ENCODE measurements at regions not wholly inside any gene's neighbourhood (a gene's known extent, or its start where the extent isn't known, plus 50 kb on each side); places are given as distances from the start of the nearest gene placed in this dataset.
"Not testable (repeated sequence)": the region's sequence is repeated elsewhere in the genome, so short reads cannot be mapped to it uniquely, and the experiment has no call there.

- no peak for DNase-seq (ENCODE audit: low spot score)
- TF ChIP-seq, protein P1, sequence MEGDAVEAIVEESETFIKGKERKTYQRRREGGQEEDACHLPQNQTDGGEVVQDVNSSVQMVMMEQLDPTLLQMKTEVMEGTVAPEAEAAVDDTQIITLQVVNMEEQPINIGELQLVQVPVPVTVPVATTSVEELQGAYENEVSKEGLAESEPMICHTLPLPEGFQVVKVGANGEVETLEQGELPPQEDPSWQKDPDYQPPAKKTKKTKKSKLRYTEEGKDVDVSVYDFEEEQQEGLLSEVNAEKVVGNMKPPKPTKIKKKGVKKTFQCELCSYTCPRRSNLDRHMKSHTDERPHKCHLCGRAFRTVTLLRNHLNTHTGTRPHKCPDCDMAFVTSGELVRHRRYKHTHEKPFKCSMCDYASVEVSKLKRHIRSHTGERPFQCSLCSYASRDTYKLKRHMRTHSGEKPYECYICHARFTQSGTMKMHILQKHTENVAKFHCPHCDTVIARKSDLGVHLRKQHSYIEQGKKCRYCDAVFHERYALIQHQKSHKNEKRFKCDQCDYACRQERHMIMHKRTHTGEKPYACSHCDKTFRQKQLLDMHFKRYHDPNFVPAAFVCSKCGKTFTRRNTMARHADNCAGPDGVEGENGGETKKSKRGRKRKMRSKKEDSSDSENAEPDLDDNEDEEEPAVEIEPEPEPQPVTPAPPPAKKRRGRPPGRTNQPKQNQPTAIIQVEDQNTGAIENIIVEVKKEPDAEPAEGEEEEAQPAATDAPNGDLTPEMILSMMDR (IDR thresholded peaks at IDR 0.05; ENCODE audit: extremely low read depth, insufficient read depth, missing control alignments) = no peak
- in situ Hi-C loops (cut with MboI; ENCODE audit: low pct_unique_long_range_greater_than_20kb, low sequenced_read_pairs, unreplicated experiment) = no loop called here
Observed at GRCh38 chr1:96464066-96464465, 257.5 kb upstream of the PTBP2 start.

DNA sequence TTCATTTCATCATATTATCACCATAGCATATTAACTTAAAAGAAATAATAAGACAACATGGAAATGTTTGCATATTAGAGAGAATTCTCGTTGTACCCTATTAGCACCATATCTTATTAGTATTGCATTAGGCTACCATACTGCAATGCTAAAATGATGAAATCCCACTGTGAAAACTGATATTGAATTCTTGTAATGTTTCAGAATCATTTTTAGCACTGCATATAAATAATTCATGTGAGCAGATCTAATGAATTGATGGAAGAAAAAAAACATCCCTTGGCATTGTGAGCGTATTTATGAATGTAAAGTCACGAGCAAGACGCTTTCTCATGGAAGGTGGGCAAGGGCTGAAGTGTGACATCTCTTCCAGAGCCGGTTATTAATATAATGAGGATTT, 257.1 kb upstream of the PTBP2 start:
- in situ Hi-C loops (cut with MboI; ENCODE audit: low pct_unique_long_range_greater_than_20kb, low sequenced_read_pairs, unreplicated experiment) = no loop called here
- no peak for DNase-seq (ENCODE audit: low spot score)
- TF ChIP-seq, protein P1 (IDR thresholded peaks at IDR 0.05; ENCODE audit: extremely low read depth, insufficient read depth, missing control alignments) = no peak

GRCh38 chr1:96464991-96465390, 256.6 kb upstream of the PTBP2 start:
- in situ Hi-C loops (cut with MboI; ENCODE audit: low pct_unique_long_range_greater_than_20kb, low sequenced_read_pairs, unreplicated experiment) = no loop called here
- TF ChIP-seq, protein P1 (IDR thresholded peaks at IDR 0.05; ENCODE audit: extremely low read depth, insufficient read depth, missing control alignments) = no peak
- no peak for DNase-seq (ENCODE audit: low spot score)

DNA sequence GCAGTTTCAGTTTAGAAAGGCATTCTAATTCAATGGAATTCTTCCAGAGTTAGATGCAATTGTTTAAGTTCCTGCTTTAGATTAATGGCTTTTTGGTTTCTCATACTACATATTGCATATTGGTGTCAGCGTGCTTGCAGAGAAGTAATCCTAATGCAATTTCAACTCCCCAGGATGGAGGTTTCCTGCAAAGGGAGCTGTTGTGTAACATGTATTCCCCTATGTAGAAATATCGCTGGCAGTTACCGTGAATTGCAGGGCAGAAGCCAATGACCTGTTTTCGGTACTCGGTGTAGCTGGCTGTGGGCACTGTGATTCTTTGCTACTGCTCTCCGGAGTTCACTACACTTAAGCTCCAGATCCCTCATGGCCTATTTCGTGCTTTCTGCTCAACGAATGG, 256.1 kb upstream of the PTBP2 start:
- in situ Hi-C loops (cut with MboI; ENCODE audit: low pct_unique_long_range_greater_than_20kb, low sequenced_read_pairs, unreplicated experiment) = no loop called here
- no peak for DNase-seq (ENCODE audit: low spot score)

GRCh38 chr1:96466842-96467241, 254.7 kb upstream of the PTBP2 start:
- in situ Hi-C loops (cut with MboI; ENCODE audit: low pct_unique_long_range_greater_than_20kb, low sequenced_read_pairs, unreplicated experiment) = no loop called here
- DNase-seq (ENCODE audit: low spot score) = no peak
- TF ChIP-seq, protein P1 (IDR thresholded peaks at IDR 0.05; ENCODE audit: extremely low read depth, insufficient read depth, missing control alignments) = no peak

More for the DNA sequence above, 256.1 kb upstream of the PTBP2 start:
- TF ChIP-seq, protein P1 (IDR thresholded peaks at IDR 0.05; ENCODE audit: extremely low read depth, insufficient read depth, missing control alignments) = no peak

- DNase-seq (ENCODE audit: low spot score); in situ Hi-C loops (cut with MboI; ENCODE audit: low pct_unique_long_range_greater_than_20kb, low sequenced_read_pairs, unreplicated experiment): not testable (repeated sequence)
Observed at GRCh38 chr1:96469726-96470125, 251.9 kb upstream of the PTBP2 start.

DNA sequence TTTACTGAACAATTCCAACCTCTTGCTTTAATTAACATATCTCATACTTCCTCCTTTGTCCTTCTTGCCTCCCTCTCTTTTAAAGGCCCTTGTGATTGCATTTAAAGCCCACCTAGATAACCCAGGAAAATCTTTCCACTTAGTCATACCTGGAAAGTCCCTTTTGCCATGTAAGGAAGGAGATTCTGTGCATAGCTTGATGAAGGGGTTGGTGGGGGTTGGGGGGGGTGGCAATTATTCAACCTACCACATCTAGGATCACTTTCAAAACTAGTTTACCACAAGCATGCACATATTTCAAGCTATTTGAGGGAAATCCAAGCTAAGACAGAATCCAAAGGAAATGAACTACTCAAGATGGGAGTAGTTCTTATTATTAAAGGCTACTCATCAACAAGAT, 249.1 kb upstream of the PTBP2 start:
- TF ChIP-seq, protein P1 (IDR thresholded peaks at IDR 0.05; ENCODE audit: extremely low read depth, insufficient read depth, missing control alignments) = no peak
- in situ Hi-C loops (cut with MboI; ENCODE audit: low pct_unique_long_range_greater_than_20kb, low sequenced_read_pairs, unreplicated experiment) = no loop called here
- no peak for DNase-seq (ENCODE audit: low spot score)
